Esophagus mucosa (tissue), 1 donor: ENCODE measurements at regions not wholly inside any gene's neighbourhood (a gene's known extent, or its start where the extent isn't known, plus 50 kb on each side); places are given as distances from the start of the nearest gene placed in this dataset.

Experiments
- ATAC-seq: fragments of 200-7000 bp; cut with Tn5 transposase; one replicate; pipeline ENCODE4 v1.9.1; 2020
- donor health status: DM: yes; HTN: yes; CAD: no.

DNA sequence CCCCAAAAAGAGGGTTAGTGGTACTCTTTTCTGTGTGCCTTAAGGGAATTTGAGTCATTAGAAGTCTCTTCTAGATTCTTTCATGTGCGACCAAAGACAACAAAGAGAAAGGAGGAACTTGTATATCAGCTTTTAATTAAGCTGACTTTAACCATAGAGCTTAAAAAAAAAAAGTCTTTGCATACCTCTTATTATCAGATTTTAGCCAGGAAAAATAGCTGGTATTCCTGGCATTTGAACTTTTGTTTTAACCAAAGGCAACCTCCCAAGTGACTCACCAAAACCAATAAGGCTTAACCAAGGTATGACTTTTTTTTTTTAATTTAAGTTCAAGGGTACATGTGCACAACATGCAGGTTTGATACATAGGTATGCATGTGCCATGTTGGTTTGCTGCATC is 375.0 kb downstream of the CDC5L start:
- no peak for ATAC-seq

DNA sequence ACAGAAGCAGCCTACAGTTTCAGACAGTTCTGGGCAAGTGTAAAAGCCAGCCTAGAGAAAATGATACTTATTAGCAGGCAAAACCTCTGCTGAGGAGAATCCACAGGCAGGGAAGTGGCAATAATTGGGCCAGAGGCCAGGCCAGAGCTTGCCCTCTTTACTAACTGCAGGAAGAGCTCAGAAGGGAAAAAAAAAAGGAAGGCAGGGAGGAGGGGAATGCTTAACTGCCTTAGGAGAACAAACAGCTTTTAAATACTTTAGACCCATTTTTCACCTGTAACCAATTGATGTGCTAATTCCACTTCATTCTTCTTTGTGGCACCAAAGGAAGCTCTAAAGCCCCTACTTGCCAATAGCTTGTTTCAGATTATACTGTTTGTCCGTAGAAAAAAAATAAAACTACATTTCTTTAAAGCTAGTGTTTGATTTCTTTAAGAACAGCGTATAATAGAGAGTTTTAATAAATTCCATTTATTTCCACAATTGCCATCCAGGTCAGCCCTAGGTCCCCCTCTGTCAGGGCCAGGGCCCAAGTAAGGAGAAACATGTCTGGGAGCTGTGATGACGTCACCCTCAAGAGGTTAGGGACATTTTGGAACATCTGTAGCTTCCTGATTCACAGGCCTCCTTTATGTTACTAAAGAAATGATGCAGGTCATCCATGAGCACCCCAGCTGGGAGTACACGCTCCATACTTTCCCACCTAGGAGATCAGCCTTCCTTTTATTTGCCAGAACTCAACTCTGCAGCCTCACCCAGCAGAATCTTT is 384.3 kb downstream of the CDC5L start:
- ATAC-seq = no peak

GRCh38 chr6:44772838-44773237 is 385.3 kb downstream of the CDC5L start:
- no peak for ATAC-seq

DNA sequence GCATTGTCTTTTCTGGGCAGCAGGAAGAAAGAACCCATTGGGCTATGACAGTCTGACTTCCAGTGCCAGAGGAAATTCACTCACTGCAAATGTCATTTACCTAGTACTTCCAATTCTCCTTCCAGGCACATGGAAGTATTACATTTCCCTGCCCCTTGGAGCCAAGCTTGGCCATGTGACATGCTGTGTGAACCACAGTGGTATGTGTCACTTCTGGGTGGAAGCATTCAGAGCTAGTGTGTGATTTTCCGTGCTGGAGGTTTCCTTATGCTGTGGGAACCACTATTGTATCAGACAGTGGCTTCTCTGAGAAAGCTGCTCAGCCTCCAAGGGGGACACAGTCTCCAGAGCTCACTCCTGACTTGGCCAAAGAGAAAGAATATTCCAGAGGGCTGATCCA is 387.6 kb downstream of the CDC5L start:
- no peak for ATAC-seq

GRCh38 chr6:44776344-44776743 is 388.8 kb downstream of the CDC5L start:
- no peak for ATAC-seq

DNA sequence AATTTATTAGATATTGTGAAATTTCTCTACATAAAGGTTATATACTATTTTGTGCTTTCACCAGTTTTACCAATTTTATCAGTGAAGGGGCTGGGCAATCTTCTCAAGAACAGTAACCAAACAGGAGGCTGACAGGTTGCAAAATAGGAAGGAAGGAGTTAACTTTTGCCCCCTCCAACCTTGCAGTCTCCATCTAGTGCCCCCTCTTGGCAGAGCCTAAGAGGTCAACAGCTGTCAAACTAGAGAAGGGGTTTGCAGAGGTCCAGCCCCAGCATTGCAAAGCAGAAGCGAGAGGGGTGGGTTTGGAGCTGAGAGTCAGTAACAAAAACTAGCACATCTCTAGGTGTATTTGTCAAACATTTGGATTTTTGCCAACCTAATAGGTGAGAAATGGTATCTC is 391.0 kb downstream of the CDC5L start:
- ATAC-seq = no peak
